ENCODE measurements at regions not wholly inside any gene's neighbourhood (a gene's known extent, or its start where the extent isn't known, plus 50 kb on each side); places are given as distances from the start of the nearest gene placed in this dataset.

- no peak overlapping the region for H3K4me3 ChIP-seq (ENCODE audit: low read depth, low read length)
- no peak for DNase-seq (ENCODE audit: low read depth)
- TF ChIP-seq, protein P1, sequence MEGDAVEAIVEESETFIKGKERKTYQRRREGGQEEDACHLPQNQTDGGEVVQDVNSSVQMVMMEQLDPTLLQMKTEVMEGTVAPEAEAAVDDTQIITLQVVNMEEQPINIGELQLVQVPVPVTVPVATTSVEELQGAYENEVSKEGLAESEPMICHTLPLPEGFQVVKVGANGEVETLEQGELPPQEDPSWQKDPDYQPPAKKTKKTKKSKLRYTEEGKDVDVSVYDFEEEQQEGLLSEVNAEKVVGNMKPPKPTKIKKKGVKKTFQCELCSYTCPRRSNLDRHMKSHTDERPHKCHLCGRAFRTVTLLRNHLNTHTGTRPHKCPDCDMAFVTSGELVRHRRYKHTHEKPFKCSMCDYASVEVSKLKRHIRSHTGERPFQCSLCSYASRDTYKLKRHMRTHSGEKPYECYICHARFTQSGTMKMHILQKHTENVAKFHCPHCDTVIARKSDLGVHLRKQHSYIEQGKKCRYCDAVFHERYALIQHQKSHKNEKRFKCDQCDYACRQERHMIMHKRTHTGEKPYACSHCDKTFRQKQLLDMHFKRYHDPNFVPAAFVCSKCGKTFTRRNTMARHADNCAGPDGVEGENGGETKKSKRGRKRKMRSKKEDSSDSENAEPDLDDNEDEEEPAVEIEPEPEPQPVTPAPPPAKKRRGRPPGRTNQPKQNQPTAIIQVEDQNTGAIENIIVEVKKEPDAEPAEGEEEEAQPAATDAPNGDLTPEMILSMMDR (IDR thresholded peaks at IDR 0.05; ENCODE audit: low read depth, low read length, missing control alignments) = no peak
These were observed 448.3 kb downstream of the MATN1 start for GRCh38 chr1:30274976-30275621.

- H3K4me3 ChIP-seq (ENCODE audit: low read depth, low read length) = no peak overlapping the region
- TF ChIP-seq, protein P1 (IDR thresholded peaks at IDR 0.05; ENCODE audit: low read depth, low read length, missing control alignments) = no peak
- no peak for DNase-seq (ENCODE audit: low read depth)
These were observed 449.0 kb downstream of the MATN1 start for GRCh38 chr1:30274173-30274970.

DNA sequence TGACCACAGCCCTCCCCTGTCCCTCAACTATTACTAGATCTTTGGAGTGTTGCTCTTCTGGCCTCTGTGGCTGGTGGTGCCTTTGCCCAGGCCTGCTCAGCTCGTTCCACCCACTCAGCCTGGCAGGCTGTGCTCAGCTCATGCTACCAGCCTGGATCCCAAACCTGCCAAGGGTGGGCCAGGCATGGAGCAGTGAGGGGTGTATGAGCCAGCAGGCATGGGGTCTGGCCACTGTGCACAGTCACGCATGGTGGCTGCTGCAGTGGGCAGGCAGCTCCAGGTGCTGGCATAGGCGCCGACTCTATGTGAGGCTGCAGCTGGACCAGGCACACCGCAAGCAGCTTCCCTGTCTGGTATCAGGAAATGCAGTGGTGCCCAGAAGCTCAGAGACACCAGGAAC lies 449.9 kb downstream of the MATN1 start:
- TF ChIP-seq, protein P1 (IDR thresholded peaks at IDR 0.05; ENCODE audit: low read depth, low read length, missing control alignments) = no peak
- no peak for DNase-seq (ENCODE audit: low read depth)
- H3K4me3 ChIP-seq (ENCODE audit: low read depth, low read length) = no peak overlapping the region

- no peak for DNase-seq (ENCODE audit: low read depth)
- TF ChIP-seq, protein P1 (IDR thresholded peaks at IDR 0.05; ENCODE audit: low read depth, low read length, missing control alignments) = no peak
- no peak overlapping the region for H3K4me3 ChIP-seq (ENCODE audit: low read depth, low read length)
These were observed 450.4 kb downstream of the MATN1 start for GRCh38 chr1:30273021-30273325.

GRCh38 chr1:30272277-30273020 lies 450.9 kb downstream of the MATN1 start:
- TF ChIP-seq, protein P1 (IDR thresholded peaks at IDR 0.05; ENCODE audit: low read depth, low read length, missing control alignments) = no peak
- no peak overlapping the region for H3K4me3 ChIP-seq (ENCODE audit: low read depth, low read length)
- DNase-seq (ENCODE audit: low read depth) = no peak

GRCh38 chr1:30271401-30272276 lies 451.7 kb downstream of the MATN1 start:
- TF ChIP-seq, protein P1 (IDR thresholded peaks at IDR 0.05; ENCODE audit: low read depth, low read length, missing control alignments) = no peak
- no peak for DNase-seq (ENCODE audit: low read depth)
- no peak overlapping the region for H3K4me3 ChIP-seq (ENCODE audit: low read depth, low read length)
